ENCODE measurements at regions not wholly inside any gene's neighbourhood (a gene's known extent, or its start where the extent isn't known, plus 50 kb on each side); places are given as distances from the start of the nearest gene placed in this dataset.

DNA sequence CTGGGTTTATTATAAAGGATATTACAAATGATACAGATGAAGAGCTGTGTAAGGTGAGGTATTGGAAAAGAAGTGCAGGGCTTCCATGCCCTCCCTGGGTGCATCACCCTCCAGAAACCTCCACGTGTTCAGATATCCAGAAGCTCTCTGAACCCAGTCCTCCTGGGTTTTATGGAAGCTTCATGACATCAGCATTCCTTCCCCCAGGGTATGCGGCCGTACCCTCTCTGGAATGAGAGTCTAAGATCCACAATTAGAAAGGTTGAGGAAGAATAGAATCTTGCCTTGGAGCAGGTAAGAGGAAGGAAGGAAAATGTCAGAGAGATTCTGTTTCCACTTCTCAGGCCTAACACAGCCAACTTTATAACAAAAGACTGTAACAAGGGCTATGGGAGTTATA lies 208.2 kb upstream of the DCC start:
- no peak for TF ChIP-seq CTCF (IDR thresholded peaks at IDR 0.05; ENCODE audit: insufficient read depth, missing control alignments)
- DNase-seq (ENCODE audit: insufficient read length, low spot score), result no peak
- FAIRE-seq, result peak; percentile 35

DNA sequence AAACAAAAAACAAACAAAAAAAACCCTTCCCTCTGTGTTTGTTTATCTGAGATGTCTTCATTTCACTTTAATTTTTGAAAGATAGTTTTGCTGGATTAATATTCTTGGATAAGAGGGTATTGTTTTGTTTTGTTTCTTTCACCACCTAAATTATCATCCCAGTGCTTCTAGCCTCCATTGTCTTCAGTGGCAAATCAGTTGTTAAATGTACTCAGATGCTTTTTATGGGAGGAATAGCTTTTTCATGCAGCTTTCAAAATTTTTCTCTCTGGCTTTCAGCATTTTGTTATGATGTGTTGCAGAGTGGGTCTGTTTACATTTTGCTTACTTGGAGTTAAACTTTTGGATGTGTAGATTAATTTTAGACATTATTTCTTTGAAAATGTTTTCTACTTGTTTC lies 203.5 kb upstream of the DCC start:
- no peak for FAIRE-seq
- TF ChIP-seq CTCF (IDR thresholded peaks at IDR 0.05; ENCODE audit: insufficient read depth, missing control alignments), result no peak
- DNase-seq (ENCODE audit: insufficient read length, low spot score), result no peak

- FAIRE-seq, result peak; percentile 97
Measured at GRCh38 chr18:52140986-52141385, 199.0 kb upstream of the DCC start.

GRCh38 chr18:52150050-52150449 lies 189.9 kb upstream of the DCC start:
- DNase-seq (ENCODE audit: insufficient read length, low spot score) (no peak), FAIRE-seq (no peak)
- TF ChIP-seq CTCF (IDR thresholded peaks at IDR 0.05; ENCODE audit: insufficient read depth, missing control alignments), result no peak

More at GRCh38 chr18:52140986-52141385, 199.0 kb upstream of the DCC start:
- DNase-seq (ENCODE audit: insufficient read length, low spot score), result peak; percentile 26
- TF ChIP-seq CTCF (IDR thresholded peaks at IDR 0.05; ENCODE audit: insufficient read depth, missing control alignments), result no peak

GRCh38 chr18:52152036-52152435 lies 188.0 kb upstream of the DCC start:
- TF ChIP-seq CTCF (IDR thresholded peaks at IDR 0.05; ENCODE audit: insufficient read depth, missing control alignments), result no peak
- DNase-seq (ENCODE audit: insufficient read length, low spot score) (no peak), FAIRE-seq (no peak)

- FAIRE-seq, result no peak
- no peak for TF ChIP-seq CTCF (IDR thresholded peaks at IDR 0.05; ENCODE audit: insufficient read depth, missing control alignments)
Measured at GRCh38 chr18:52156166-52156565, 183.8 kb upstream of the DCC start.

DNA sequence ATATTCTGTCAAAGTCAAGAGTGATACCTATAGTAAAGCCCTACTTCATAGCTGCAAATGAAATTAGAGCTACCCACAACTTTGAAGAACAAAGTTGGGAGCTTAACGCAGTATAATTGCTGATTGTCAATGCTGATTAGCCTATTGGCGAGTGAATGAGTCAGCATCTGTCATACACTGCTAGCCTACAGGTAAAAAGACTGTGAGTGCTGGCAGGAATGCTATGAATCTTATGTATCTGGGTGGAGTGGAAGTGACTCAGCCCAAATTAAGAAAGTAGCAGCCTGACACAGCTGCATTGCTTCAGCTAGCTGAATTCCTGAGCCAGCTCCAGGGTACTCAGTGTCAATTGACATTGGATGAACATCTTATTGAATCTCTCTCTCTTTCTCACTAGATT lies 179.4 kb upstream of the DCC start:
- no peak for TF ChIP-seq CTCF (IDR thresholded peaks at IDR 0.05; ENCODE audit: insufficient read depth, missing control alignments)
- FAIRE-seq, result no peak
- DNase-seq (ENCODE audit: insufficient read length, low spot score), result no peak

More at GRCh38 chr18:52156166-52156565, 183.8 kb upstream of the DCC start:
- DNase-seq (ENCODE audit: insufficient read length, low spot score), result no peak

Data from D721Med (cell line).